Transverse colon (tissue), 4 donors: ENCODE measurements at regions not wholly inside any gene's neighbourhood (a gene's known extent, or its start where the extent isn't known, plus 50 kb on each side); places are given as distances from the start of the nearest gene placed in this dataset.

Source experiments
- DNase-seq: peaks from one replicate; pipeline ENCODE4 v3.0.0-alpha.2; 2019
- H3K27ac ChIP-seq, 4 donors: fragments of 200-600 bp; sonication (generic); 2 replicates each; pipeline ENCODE4 v1.5.1; 2016 to 2018; ENCODE audit warnings: inconsistent platforms in 4 of 4
- H3K27me3 ChIP-seq: fragments of 200-600 bp; sonication (generic); 2 replicates; pipeline ENCODE4 v1.5.1; 2017; ENCODE audit warnings: inconsistent platforms
- H3K36me3 ChIP-seq, 4 donors: fragments of 200-600 bp; sonication (generic); 2 replicates each; pipeline ENCODE4 v1.5.1; 2017 to 2019; ENCODE audit warnings: inconsistent platforms in 4 of 4
- H3K4me1 ChIP-seq, 4 donors: fragments of 200-600 bp; sonication (generic); 2 replicates each; pipeline ENCODE4 v1.5.1; 2017 to 2020; ENCODE audit warnings: inconsistent platforms in 4 of 4
- H3K4me3 ChIP-seq, 4 donors: fragments of 200-600 bp; sonication (generic); 1 replicate in 1 of 4; 2 replicates in 3 of 4; pipeline versions ENCODE4 v1.5.1 to v1.6.1; 2017 to 2019; ENCODE audit warnings: inconsistent platforms in 4 of 4
- H3K9me3 ChIP-seq, 2 donors: fragments of 200-600 bp; sonication (generic); 2 replicates each; pipeline ENCODE4 v1.5.1; 2017 to 2019; ENCODE audit warnings: inconsistent platforms in 2 of 2
- CTCF ChIP-seq, 5 experiments: fragments of 200-600 bp in 3 of 5; fragments of 450-650 bp in 2 of 5; sonication (generic) in 3 of 5; IDR thresholded peaks; 1 replicate in 2 of 5; 2 replicates in 3 of 5; pipeline ENCODE4 v1.5.1; 2016 to 2017; ENCODE audit warnings: antibody characterized with exemption in 5 of 5, inconsistent platforms in 3 of 5, mild to moderate bottlenecking in 2 of 5, moderate library complexity in 1 of 5
- EP300 ChIP-seq: sonication (generic); formaldehyde crosslinking; IDR thresholded peaks from one replicate; pipeline ENCODE4 v1.6.1; 2017; ENCODE audit warnings: antibody characterized with exemption, low read depth
- POLR2A ChIP-seq: fragments of 450-650 bp; IDR thresholded peaks from one replicate; pipeline ENCODE4 v1.6.1; 2016; ENCODE audit warnings: antibody characterized with exemption, mild to moderate bottlenecking, moderate library complexity
- POLR2AphosphoS5 ChIP-seq, 3 donors: sonication (generic); formaldehyde crosslinking; IDR thresholded peaks; one replicate each; pipeline ENCODE4 v1.6.1; 2016; ENCODE audit warnings: antibody characterized with exemption in 3 of 3
- WGBS, 2 donors: methylation state at CpG; one replicate each; pipeline ENCODE4 v1.1.5; 2018; ENCODE audit warnings: low coverage in 1 of 2; 5-methylcytosine and 5-hydroxymethylcytosine counted together
- in situ Hi-C, 4 donors: fragments of 200-750 bp; cut with MboI; loops; one replicate each; pipeline versions ENCODE4 v1.15.0 to v1.15.1; 2017; ENCODE audit warnings: low sequenced_read_pairs in 3 of 4, low pct_ligation_motif_present in 1 of 4, low pct_unique_long_range_greater_than_20kb in 1 of 4
- intact Hi-C: fragments of 100-400 bp; cut with DNase I; formaldehyde crosslinking; loops from one replicate; pipeline ENCODE4 v1.15.1; 2023; ENCODE audit warnings: low total_unique reads

GRCh38 chr2:18276583-18277075 lies 283.8 kb downstream of the RDH14 start:
- in situ Hi-C loops, result no loop called here
- Histone ChIP-seq H3K27ac (no peak overlapping the region), H3K36me3 (no peaks in the 10 kb centered on the region), H3K9me3 (no peaks in the 10 kb centered on the region), H3K4me1 (no peaks in the 10 kb centered on the region), H3K4me3 (no peak overlapping the region), H3K27me3 (no peaks in the 10 kb centered on the region)
- intact Hi-C loops, result no loop called here
- DNase-seq, result no peak
- WGBS, 2 donors, result 70 to 89% methylated on average over 3 to 4 of the region's 4 CpGs
- TF ChIP-seq POLR2A, result no peak
- TF ChIP-seq POLR2AphosphoS5 (IDR thresholded peaks at IDR 0.05), result no peak
- no peak for TF ChIP-seq EP300
- TF ChIP-seq CTCF (IDR thresholded peaks at IDR 0.05), result no peak

- Histone ChIP-seq H3K36me3 (no peaks in the 10 kb centered on the region), H3K4me1 (no peaks in the 10 kb centered on the region), H3K27me3 (no peaks in the 10 kb centered on the region), H3K9me3 (no peaks in the 10 kb centered on the region), H3K4me3 (no peak overlapping the region), H3K27ac (no peak overlapping the region)
- no peak for TF ChIP-seq POLR2AphosphoS5 (IDR thresholded peaks at IDR 0.05)
- TF ChIP-seq CTCF (IDR thresholded peaks at IDR 0.05), result no peak
- TF ChIP-seq EP300, result no peak
- TF ChIP-seq POLR2A, result no peak
- in situ Hi-C loops (no loop called here), intact Hi-C loops (no loop called here)
- DNase-seq, result no peak
Measured at GRCh38 chr2:18273205-18273604, 287.2 kb downstream of the RDH14 start.

GRCh38 chr2:18272148-18272494 lies 288.3 kb downstream of the RDH14 start:
- DNase-seq, result no peak
- no peaks in the 10 kb centered on the region for H3K27me3 ChIP-seq
- H3K4me1 ChIP-seq, result no peaks in the 10 kb centered on the region
- intact Hi-C loops, result no loop called here
- H3K9me3 ChIP-seq, result no peaks in the 10 kb centered on the region
- in situ Hi-C loops, result no loop called here
- WGBS, 2 donors, result 91 to 100% methylated on average over 3 to 8 of the region's 10 CpGs
- no peak overlapping the region for H3K4me3 ChIP-seq
- no peak for TF ChIP-seq POLR2AphosphoS5 (IDR thresholded peaks at IDR 0.05)
- TF ChIP-seq EP300, result no peak
- no peak for TF ChIP-seq CTCF (IDR thresholded peaks at IDR 0.05)
- TF ChIP-seq POLR2A, result no peak
- H3K27ac ChIP-seq, result no peak overlapping the region
- no peaks in the 10 kb centered on the region for H3K36me3 ChIP-seq

GRCh38 chr2:18271370-18272147 lies 288.9 kb downstream of the RDH14 start:
- 67 to 89% methylated on average over 1 to 17 of the region's 17 CpGs for WGBS, 2 donors

More at GRCh38 chr2:18271370-18272147, 288.9 kb downstream of the RDH14 start:
- Histone ChIP-seq H3K4me3 (no peak overlapping the region), H3K27me3 (no peaks in the 10 kb centered on the region), H3K27ac (no peak overlapping the region), H3K36me3 (no peaks in the 10 kb centered on the region), H3K9me3 (no peaks in the 10 kb centered on the region), H3K4me1 (no peaks in the 10 kb centered on the region)
- DNase-seq, result no peak
- in situ Hi-C loops, result no loop called here
- TF ChIP-seq POLR2AphosphoS5 (IDR thresholded peaks at IDR 0.05) (no peak), EP300 (no peak), POLR2A (no peak), CTCF (IDR thresholded peaks at IDR 0.05) (no peak)
- intact Hi-C loops, result no loop called here
